Fibroblast of pulmonary artery (primary cell): ENCODE measurements at regions not wholly inside any gene's neighbourhood (a gene's known extent, or its start where the extent isn't known, plus 50 kb on each side); places are given as distances from the start of the nearest gene placed in this dataset.
A peak's percentile ranks its signal among the peaks of the same experiment; 100 is the strongest.

Source experiments
- DNase-seq: peaks from one replicate; pipeline ENCODE4 v3.0.0-alpha.2; 2010; ENCODE audit warnings: low read depth
- H3K4me3 ChIP-seq: replicated peaks from 2 replicates; pipeline ENCODE4 v1.5.1; 2011; ENCODE audit warnings: low read depth, mild to moderate bottlenecking, control low read depth, low read length, moderate library complexity
- TF ChIP-seq, protein P1 (sequence below): IDR thresholded peaks from 2 replicates; pipeline ENCODE4 v1.5.1; 2011; ENCODE audit warnings: mild to moderate bottlenecking, control low read depth, low read length, inconsistent platforms; ENCODE audit errors: missing control alignments

DNA sequence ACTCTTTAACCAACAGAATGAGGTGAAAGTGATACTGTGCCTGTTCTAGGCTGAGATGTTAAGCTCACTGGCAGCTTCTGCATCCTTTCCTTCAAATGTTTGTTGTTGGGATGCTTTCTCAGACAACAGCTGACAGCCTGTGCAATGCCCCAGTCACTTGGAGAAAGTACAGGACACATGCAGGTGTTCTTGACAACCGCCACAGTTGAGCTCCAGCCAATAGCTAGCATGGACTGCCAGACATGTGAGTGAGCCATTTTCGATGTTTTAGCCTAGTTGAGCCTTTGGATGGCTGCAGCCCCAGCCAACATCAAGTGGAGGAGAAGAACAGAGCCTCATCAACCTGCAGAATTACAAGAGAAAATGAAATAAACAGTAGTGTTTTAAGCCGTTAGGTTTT is 94.1 kb upstream of the PPP3CA start:
- DNase-seq, result no peak
- no peak overlapping the region for H3K4me3 ChIP-seq
- TF ChIP-seq, protein P1, sequence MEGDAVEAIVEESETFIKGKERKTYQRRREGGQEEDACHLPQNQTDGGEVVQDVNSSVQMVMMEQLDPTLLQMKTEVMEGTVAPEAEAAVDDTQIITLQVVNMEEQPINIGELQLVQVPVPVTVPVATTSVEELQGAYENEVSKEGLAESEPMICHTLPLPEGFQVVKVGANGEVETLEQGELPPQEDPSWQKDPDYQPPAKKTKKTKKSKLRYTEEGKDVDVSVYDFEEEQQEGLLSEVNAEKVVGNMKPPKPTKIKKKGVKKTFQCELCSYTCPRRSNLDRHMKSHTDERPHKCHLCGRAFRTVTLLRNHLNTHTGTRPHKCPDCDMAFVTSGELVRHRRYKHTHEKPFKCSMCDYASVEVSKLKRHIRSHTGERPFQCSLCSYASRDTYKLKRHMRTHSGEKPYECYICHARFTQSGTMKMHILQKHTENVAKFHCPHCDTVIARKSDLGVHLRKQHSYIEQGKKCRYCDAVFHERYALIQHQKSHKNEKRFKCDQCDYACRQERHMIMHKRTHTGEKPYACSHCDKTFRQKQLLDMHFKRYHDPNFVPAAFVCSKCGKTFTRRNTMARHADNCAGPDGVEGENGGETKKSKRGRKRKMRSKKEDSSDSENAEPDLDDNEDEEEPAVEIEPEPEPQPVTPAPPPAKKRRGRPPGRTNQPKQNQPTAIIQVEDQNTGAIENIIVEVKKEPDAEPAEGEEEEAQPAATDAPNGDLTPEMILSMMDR, result no peak

DNA sequence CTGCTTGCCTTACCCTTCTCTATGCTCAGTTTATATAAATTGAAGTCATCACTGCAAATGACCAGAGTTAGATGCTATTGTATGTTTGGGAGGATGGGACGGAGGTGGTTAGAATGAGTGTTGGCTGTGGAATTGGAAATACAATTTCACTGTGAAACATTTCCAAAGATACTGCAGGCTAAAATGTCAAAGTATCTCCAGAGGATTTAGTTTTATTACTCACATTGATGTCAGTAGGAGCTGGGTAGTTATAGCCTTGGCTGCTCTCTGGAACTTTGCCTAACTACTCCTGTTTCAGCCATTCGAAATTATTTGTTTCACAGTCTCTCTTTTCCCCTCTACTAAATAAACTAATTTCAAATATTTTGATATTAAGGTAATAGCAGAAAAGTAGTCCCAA is 92.6 kb upstream of the PPP3CA start:
- TF ChIP-seq, protein P1, result no peak
- DNase-seq, result no peak
- no peak overlapping the region for H3K4me3 ChIP-seq

DNA sequence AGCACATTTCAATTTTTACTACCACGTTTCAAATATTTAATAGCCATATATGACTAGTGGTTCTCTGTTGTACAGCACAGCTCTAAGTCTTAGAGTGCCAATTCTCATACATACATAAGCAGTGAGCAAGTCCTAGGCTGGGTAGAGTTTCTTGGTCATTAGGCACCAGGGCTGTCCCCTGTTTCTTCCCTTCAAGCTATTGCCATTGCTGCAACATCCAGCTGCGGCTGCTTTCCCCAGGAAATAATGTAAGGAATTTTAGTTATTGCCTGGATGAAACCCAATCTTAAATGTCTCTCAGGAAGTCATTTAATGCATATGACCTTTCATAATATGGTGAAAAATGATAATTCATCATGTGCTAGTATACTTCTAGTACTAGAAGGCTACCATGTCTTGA is 74.1 kb upstream of the PPP3CA start:
- TF ChIP-seq, protein P1, result no peak
- DNase-seq, result no peak
- no peak overlapping the region for H3K4me3 ChIP-seq

DNA sequence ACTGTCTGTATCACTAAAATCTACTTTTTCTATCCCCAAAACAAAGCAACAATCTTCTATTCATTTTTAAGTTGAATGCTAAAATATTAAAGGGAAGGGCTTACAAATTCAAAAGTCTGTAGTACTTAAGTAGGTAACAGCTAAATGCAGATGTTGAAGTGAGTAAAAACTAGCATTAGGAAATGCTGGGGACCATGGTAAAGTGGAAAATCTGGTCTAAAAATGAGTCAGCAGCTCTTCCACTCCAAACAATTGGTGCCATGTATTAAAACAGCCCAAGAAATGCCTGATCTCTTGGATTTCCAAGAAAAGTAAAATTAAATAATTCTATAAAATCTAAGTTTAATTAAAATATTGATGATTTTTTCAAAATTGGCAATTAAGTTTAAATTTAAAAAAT is 73.3 kb upstream of the PPP3CA start:
- no peak overlapping the region for H3K4me3 ChIP-seq
- TF ChIP-seq, protein P1, result no peak
- peak; percentile 47 for DNase-seq

DNA sequence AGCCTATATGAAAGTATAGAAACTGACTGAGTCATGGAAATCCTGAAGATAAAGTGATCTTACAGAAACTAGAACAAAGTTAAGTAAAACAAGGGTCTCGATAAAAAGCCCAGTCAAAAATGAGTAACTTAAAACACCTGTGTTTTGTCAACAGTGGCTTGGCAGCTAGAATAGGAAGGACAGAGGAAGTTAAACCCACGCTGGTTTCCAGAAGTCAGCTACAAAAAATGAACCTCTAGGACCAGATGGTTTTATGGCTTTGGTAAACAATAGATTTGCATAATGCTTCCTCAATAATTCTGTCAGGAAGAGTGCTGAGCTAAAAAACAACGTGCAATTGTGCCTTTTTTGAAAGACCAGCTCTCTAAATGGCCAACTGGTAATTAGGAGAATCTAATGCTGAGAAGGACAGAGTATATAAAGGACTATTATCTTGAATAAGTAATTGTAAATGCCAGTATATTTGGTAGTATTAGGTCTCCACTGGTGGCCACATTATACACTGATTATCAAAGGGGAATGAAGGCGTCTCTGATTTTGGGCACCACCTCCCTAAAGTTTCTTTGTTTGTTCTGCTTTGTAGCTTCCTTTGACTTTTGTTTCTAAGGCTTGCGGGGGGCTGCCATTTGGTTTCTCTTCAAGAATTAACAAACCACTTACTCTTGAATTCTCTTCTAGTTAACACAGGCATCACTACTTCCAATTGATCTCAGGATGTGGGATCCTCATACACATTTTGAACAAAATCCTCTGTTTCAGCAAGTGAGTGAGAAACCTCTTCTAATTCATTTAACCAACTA is 72.2 kb upstream of the PPP3CA start:
- TF ChIP-seq, protein P1, result no peak
- peak; percentile 86 for DNase-seq
- H3K4me3 ChIP-seq, result no peak overlapping the region

DNA sequence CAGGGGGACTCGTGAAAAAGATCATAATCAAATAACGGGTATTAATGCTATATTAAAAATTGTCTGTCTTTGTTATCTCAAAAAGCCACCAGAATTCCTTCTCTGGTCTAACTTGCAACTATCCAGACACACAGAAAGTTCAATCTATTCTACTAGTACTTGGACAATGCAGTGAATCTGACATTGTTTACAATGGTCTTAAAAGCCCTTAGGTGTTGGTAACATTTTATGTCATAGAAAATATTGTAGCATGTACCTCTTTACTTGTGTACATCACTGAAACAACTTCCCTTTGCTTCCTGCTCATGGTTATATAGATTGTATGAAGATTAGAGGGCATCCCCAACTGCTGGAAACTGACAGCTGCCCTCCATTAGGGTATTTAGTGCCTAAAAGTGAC is 71.1 kb upstream of the PPP3CA start:
- H3K4me3 ChIP-seq, result no peak overlapping the region
- TF ChIP-seq, protein P1, result no peak
- no peak for DNase-seq

DNA sequence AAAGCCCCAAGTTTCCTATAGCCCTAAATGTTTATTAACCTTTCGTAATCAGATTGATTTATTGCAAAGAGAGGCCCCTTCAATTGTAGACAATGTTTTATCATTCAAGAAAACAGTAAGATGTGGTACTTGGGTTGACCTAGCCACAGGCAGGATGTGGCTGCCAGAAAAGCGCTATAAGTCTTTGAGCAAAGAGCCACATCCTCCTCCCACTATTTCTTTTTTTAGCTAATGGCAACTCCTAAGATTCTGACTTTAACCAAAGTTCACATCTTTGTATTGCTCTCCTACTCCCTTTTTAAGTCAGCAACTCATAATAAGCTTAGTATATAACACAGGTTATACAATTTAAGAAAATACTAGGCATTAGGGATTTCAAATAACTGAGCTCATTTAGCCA is 70.7 kb upstream of the PPP3CA start:
- H3K4me3 ChIP-seq, result no peak overlapping the region
- TF ChIP-seq, protein P1, result no peak
- no peak for DNase-seq
